PFSK-1 (cell line): ENCODE measurements at regions not wholly inside any gene's neighbourhood (a gene's known extent, or its start where the extent isn't known, plus 50 kb on each side); places are given as distances from the start of the nearest gene placed in this dataset.

ENCODE experiments used
- POLR2AphosphoS5 ChIP-seq: IDR thresholded peaks from 2 replicates; pipeline ENCODE4 v1.6.1; 2012; ENCODE audit warnings: low read depth, mild to moderate bottlenecking, control low read depth, low read length, moderate library complexity
- SIN3A ChIP-seq: IDR thresholded peaks from 2 replicates; pipeline ENCODE4 v1.6.1; 2012; ENCODE audit warnings: mild to moderate bottlenecking, low read length, moderate library complexity, borderline replicate concordance; ENCODE audit not compliant: insufficient read depth
- TAF1 ChIP-seq: IDR thresholded peaks from 2 replicates; pipeline ENCODE4 v1.6.1; 2012; ENCODE audit warnings: low read length, control low read depth, borderline replicate concordance; ENCODE audit not compliant: insufficient read depth
- TF ChIP-seq, protein P1 (sequence below), 2 experiments: IDR thresholded peaks; 2 replicates each; pipeline versions ENCODE4 v1.6.1 to v1.8.0; 2011 to 2012; ENCODE audit warnings: low read depth in 2 of 2, low read length in 2 of 2, control low read depth in 1 of 2, inconsistent platforms in 1 of 2, mild to moderate bottlenecking in 1 of 2, moderate library complexity in 1 of 2; ENCODE audit not compliant: insufficient read depth in 1 of 2

DNA sequence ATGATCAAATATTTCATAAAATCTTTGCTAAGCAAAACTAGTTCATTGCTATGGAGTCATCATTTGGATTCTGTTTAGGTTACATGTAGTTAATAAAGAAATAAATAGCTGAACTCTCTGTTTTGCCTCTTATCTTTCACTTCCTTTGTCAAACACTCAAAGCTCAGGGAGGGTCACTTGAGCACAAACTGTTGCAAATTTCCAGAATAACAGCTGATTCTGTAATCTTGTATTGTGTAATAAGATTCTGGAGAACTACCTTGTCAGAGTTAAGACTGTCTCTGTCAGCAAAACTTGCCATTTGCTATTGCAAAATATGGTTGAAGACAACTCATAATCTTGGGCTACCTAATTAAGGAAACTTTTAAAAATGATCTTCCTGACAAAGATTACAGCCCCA, 182.0 kb upstream of the MOCS2 start:
- TF ChIP-seq SIN3A, result no peak
- TF ChIP-seq POLR2AphosphoS5, result no peak
- TF ChIP-seq, protein P1, sequence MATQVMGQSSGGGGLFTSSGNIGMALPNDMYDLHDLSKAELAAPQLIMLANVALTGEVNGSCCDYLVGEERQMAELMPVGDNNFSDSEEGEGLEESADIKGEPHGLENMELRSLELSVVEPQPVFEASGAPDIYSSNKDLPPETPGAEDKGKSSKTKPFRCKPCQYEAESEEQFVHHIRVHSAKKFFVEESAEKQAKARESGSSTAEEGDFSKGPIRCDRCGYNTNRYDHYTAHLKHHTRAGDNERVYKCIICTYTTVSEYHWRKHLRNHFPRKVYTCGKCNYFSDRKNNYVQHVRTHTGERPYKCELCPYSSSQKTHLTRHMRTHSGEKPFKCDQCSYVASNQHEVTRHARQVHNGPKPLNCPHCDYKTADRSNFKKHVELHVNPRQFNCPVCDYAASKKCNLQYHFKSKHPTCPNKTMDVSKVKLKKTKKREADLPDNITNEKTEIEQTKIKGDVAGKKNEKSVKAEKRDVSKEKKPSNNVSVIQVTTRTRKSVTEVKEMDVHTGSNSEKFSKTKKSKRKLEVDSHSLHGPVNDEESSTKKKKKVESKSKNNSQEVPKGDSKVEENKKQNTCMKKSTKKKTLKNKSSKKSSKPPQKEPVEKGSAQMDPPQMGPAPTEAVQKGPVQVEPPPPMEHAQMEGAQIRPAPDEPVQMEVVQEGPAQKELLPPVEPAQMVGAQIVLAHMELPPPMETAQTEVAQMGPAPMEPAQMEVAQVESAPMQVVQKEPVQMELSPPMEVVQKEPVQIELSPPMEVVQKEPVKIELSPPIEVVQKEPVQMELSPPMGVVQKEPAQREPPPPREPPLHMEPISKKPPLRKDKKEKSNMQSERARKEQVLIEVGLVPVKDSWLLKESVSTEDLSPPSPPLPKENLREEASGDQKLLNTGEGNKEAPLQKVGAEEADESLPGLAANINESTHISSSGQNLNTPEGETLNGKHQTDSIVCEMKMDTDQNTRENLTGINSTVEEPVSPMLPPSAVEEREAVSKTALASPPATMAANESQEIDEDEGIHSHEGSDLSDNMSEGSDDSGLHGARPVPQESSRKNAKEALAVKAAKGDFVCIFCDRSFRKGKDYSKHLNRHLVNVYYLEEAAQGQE (IDR thresholded peaks at IDR 0.05; ENCODE audit: insufficient read depth in 1 of 2, low read depth in 2 of 2, low read length in 2 of 2), result no peak
- no peak for TF ChIP-seq TAF1
